CD14-positive monocyte (primary cell): ENCODE measurements at regions not wholly inside any gene's neighbourhood (a gene's known extent, or its start where the extent isn't known, plus 50 kb on each side); places are given as distances from the start of the nearest gene placed in this dataset.

Source experiments
- DNase-seq, 3 donors: peaks; one replicate each; pipeline ENCODE4 v3.0.0-alpha.2; 2011 to 2022
- H2AFZ ChIP-seq: 2 replicates; pipeline ENCODE4 v1.6.0; 2012; ENCODE audit warnings: mild to moderate bottlenecking, low read depth, low read length, inconsistent platforms; ENCODE audit not compliant: insufficient read depth, poor library complexity, severe bottlenecking
- H3K27ac ChIP-seq, 2 donors: 1 replicate in 1 of 2; 2 replicates in 1 of 2; pipeline ENCODE4 v1.5.1; 2012 to 2013; ENCODE audit warnings: low read length in 2 of 2, control low read depth in 1 of 2, inconsistent platforms in 1 of 2, low read depth in 1 of 2, mild to moderate bottlenecking in 1 of 2
- H3K27me3 ChIP-seq, 2 donors: one replicate each; pipeline versions ENCODE4 v1.6.0 to v1.6.1; 2011 to 2013; ENCODE audit warnings: low read length in 2 of 2; ENCODE audit not compliant: control insufficient read depth in 2 of 2, insufficient read depth in 2 of 2
- H3K36me3 ChIP-seq, 2 donors: replicated peaks in 1 of 2; 1 replicate in 1 of 2; 2 replicates in 1 of 2; pipeline versions ENCODE4 v1.5.1 to v1.6.1; 2012 to 2013; ENCODE audit warnings: low read length in 2 of 2, control low read depth in 1 of 2, inconsistent platforms in 1 of 2, mild to moderate bottlenecking in 1 of 2; ENCODE audit not compliant: insufficient read depth in 2 of 2, control insufficient read depth in 1 of 2
- H3K4me1 ChIP-seq, 2 donors: 1 replicate in 1 of 2; 2 replicates in 1 of 2; pipeline versions ENCODE4 v1.5.1 to v1.6.1; 2012 to 2013; ENCODE audit warnings: low read length in 2 of 2, control low read depth in 1 of 2, inconsistent platforms in 1 of 2, mild to moderate bottlenecking in 1 of 2, moderate library complexity in 1 of 2; ENCODE audit not compliant: insufficient read depth in 2 of 2, control insufficient read depth in 1 of 2
- H3K4me2 ChIP-seq: replicated peaks from 2 replicates; pipeline ENCODE3; 2012; ENCODE audit warnings: low read length, moderate library complexity, mild to moderate bottlenecking; ENCODE audit not compliant: poor library complexity, severe bottlenecking; ENCODE audit errors: extremely low read depth
- H3K4me3 ChIP-seq, 3 experiments: fragments of 200-600 bp in 1 of 3; sonication (generic) in 1 of 3; replicated peaks in 1 of 3; 1 replicate in 2 of 3; 2 replicates in 1 of 3; pipeline ENCODE4 v1.5.1; 2011 to 2013; ENCODE audit warnings: low read length in 3 of 3, mild to moderate bottlenecking in 3 of 3, control low read depth in 2 of 3, low read depth in 2 of 3, inconsistent platforms in 1 of 3, moderate library complexity in 1 of 3
- H3K79me2 ChIP-seq: 2 replicates; pipeline ENCODE4 v1.6.0; 2012; ENCODE audit warnings: mild to moderate bottlenecking, control low read depth, inconsistent platforms, low read length, moderate library complexity; ENCODE audit not compliant: insufficient read depth
- H3K9ac ChIP-seq: 2 replicates; pipeline ENCODE4 v1.6.0; 2017; ENCODE audit warnings: low read length, mild to moderate bottlenecking; ENCODE audit not compliant: insufficient read depth, poor library complexity, severe bottlenecking
- H3K9me3 ChIP-seq, 2 donors: replicated peaks in 1 of 2; 1 replicate in 1 of 2; 2 replicates in 1 of 2; pipeline versions ENCODE4 v1.5.1 to v1.6.1; 2012 to 2013; ENCODE audit warnings: low read length in 2 of 2, control low read depth in 1 of 2; ENCODE audit not compliant: control insufficient read depth in 1 of 2, insufficient read depth in 1 of 2
- H4K20me1 ChIP-seq: 2 replicates; pipeline ENCODE4 v1.6.0; 2012; ENCODE audit warnings: mild to moderate bottlenecking, low read length, control low read depth, moderate library complexity; ENCODE audit not compliant: insufficient read depth
- H3K27ac Mint-ChIP-seq, 7 donors: one replicate each; pipeline ENCODE4 v1.8.0; 2020; ENCODE audit warnings: mild to moderate bottlenecking in 7 of 7, mixed read lengths in 7 of 7, moderate library complexity in 6 of 7, inconsistent platforms in 2 of 7
- H3K27me3 Mint-ChIP-seq, 3 donors: one replicate each; pipeline ENCODE4 v1.8.0; 2021 to 2022; ENCODE audit warnings: low read depth in 3 of 3, mild to moderate bottlenecking in 3 of 3, mixed read lengths in 3 of 3, moderate library complexity in 3 of 3, inconsistent platforms in 1 of 3
- H3K36me3 Mint-ChIP-seq, 2 donors: one replicate each; pipeline ENCODE4 v1.8.0; 2020; ENCODE audit warnings: mixed read lengths in 2 of 2, inconsistent platforms in 1 of 2, mild to moderate bottlenecking in 1 of 2
- H3K4me1 Mint-ChIP-seq: one replicate; pipeline ENCODE4 v1.8.0; 2020; ENCODE audit warnings: mild to moderate bottlenecking, mixed read lengths
- H3K4me3 Mint-ChIP-seq, 2 donors: one replicate each; pipeline ENCODE4 v1.8.0; 2020; ENCODE audit warnings: mild to moderate bottlenecking in 2 of 2, mixed read lengths in 2 of 2, moderate library complexity in 1 of 2
- H3K9me3 Mint-ChIP-seq, 7 donors: one replicate each; pipeline ENCODE4 v1.8.0; 2020 to 2022; ENCODE audit warnings: mixed read lengths in 7 of 7, mild to moderate bottlenecking in 6 of 7, moderate library complexity in 6 of 7, inconsistent platforms in 2 of 7
- CTCF ChIP-seq: fragments of 200-600 bp; IDR thresholded peaks from one replicate; pipeline ENCODE4 v1.8.0; 2022; ENCODE audit warnings: antibody characterized with exemption, mild to moderate bottlenecking
- WGBS: methylation state at CpG from one replicate; pipeline ENCODE4 v1.1.5; 2013; ENCODE audit warnings: missing lambda C conversion rate; ENCODE audit not compliant: insufficient coverage; 5-methylcytosine and 5-hydroxymethylcytosine counted together
- intact Hi-C, 2 donors: fragments of 100-400 bp; cut with micrococcal nuclease; formaldehyde crosslinking; loops; one replicate each; pipeline versions ENCODE4 v1.15.0 to v1.15.1; 2023

GRCh38 chr14:35965400-35965799 is 139.3 kb downstream of the BRMS1L start:
- Histone ChIP-seq H3K27ac (no peak overlapping the region), H3K4me3 (no peak overlapping the region), H3K79me2 (no peaks in the 10 kb centered on the region), H3K9ac (no peak overlapping the region), H4K20me1 (no peaks in the 10 kb centered on the region), H2AFZ (no peak overlapping the region), H3K36me3 (no peaks in the 10 kb centered on the region), H3K27me3 (no peaks in the 10 kb centered on the region), H3K4me1 (no peaks in the 10 kb centered on the region), H3K9me3 (no peaks in the 10 kb centered on the region), H3K4me2 (no peak overlapping the region)
- Mint-ChIP-seq H3K9me3 (peaks cover 0 to 3% (median 0%) of the 10 kb centered on the region in 7 donors), H3K27me3 (peaks cover 0 to 2% (median 0%) of the 10 kb centered on the region in 3 donors), H3K4me1 (no peaks in the 10 kb centered on the region), H3K4me3 (no peak overlapping the region), H3K36me3 (no peaks in the 10 kb centered on the region), H3K27ac (no peak overlapping the region)
- WGBS: no CpG with 5 or more reads among the region's 2 CpGs
- TF ChIP-seq CTCF: no peak
- intact Hi-C loops: no loop called here
- DNase-seq: no peak

GRCh38 chr14:35964697-35965286 is 138.7 kb downstream of the BRMS1L start:
- Histone ChIP-seq H2AFZ (no peak overlapping the region), H3K4me3 (no peak overlapping the region), H3K4me2 (no peak overlapping the region), H3K36me3 (no peaks in the 10 kb centered on the region), H4K20me1 (no peaks in the 10 kb centered on the region), H3K9me3 (no peaks in the 10 kb centered on the region), H3K4me1 (no peaks in the 10 kb centered on the region), H3K27me3 (no peaks in the 10 kb centered on the region), H3K9ac (no peak overlapping the region), H3K27ac (no peak overlapping the region), H3K79me2 (no peaks in the 10 kb centered on the region)
- Mint-ChIP-seq H3K27ac (no peak overlapping the region), H3K9me3 (peaks cover 0 to 3% (median 0%) of the 10 kb centered on the region in 7 donors), H3K27me3 (peaks cover 0 to under 1% (median 0%) of the 10 kb centered on the region in 3 donors), H3K36me3 (no peaks in the 10 kb centered on the region), H3K4me1 (no peaks in the 10 kb centered on the region), H3K4me3 (no peak overlapping the region)
- TF ChIP-seq CTCF: no peak
- WGBS: 82% methylated on average over 2 of the region's 7 CpGs
- no peak for DNase-seq
- intact Hi-C loops: no loop called here
